Breast epithelium (tissue), 3 donors: ENCODE measurements at regions not wholly inside any gene's neighbourhood (a gene's known extent, or its start where the extent isn't known, plus 50 kb on each side); places are given as distances from the start of the nearest gene placed in this dataset.

Source experiments
- POLR2A ChIP-seq: fragments of 450-650 bp; IDR thresholded peaks from one replicate; pipeline ENCODE4 v1.6.1; 2016; ENCODE audit warnings: antibody characterized with exemption, mild to moderate bottlenecking, moderate library complexity
- POLR2AphosphoS5 ChIP-seq, 3 donors: sonication (generic); formaldehyde crosslinking; IDR thresholded peaks; one replicate each; pipeline ENCODE4 v1.6.1; 2017; ENCODE audit warnings: antibody characterized with exemption in 3 of 3
- TF ChIP-seq, protein P1 (sequence below), 3 donors: fragments of 450-650 bp; IDR thresholded peaks; one replicate each; pipeline ENCODE4 v1.5.1; 2016 to 2017; ENCODE audit warnings: antibody characterized with exemption in 3 of 3, mild to moderate bottlenecking in 3 of 3, moderate library complexity in 3 of 3

DNA sequence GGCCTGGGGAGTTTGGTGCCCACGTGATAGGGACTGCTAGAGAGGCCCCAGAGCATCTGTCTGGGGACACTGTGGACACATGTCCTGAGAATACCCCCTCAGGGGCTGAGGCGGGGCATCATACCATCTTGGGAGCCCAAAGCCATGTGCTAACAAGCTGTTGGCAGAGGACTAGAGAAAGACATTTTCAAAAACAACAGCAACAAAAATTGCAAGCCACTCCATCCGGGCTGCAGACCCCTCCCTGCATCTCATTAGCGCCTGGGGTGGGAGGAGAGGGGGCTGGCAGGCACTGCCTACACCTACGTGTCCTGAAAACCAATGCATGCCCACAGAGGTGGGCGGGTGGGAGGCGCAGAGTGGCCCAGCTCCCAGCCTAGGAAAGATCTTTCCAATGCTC is 507.4 kb upstream of the PODXL start:
- TF ChIP-seq, protein P1, sequence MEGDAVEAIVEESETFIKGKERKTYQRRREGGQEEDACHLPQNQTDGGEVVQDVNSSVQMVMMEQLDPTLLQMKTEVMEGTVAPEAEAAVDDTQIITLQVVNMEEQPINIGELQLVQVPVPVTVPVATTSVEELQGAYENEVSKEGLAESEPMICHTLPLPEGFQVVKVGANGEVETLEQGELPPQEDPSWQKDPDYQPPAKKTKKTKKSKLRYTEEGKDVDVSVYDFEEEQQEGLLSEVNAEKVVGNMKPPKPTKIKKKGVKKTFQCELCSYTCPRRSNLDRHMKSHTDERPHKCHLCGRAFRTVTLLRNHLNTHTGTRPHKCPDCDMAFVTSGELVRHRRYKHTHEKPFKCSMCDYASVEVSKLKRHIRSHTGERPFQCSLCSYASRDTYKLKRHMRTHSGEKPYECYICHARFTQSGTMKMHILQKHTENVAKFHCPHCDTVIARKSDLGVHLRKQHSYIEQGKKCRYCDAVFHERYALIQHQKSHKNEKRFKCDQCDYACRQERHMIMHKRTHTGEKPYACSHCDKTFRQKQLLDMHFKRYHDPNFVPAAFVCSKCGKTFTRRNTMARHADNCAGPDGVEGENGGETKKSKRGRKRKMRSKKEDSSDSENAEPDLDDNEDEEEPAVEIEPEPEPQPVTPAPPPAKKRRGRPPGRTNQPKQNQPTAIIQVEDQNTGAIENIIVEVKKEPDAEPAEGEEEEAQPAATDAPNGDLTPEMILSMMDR (IDR thresholded peaks at IDR 0.05) = no peak
- TF ChIP-seq POLR2A = no peak
- TF ChIP-seq POLR2AphosphoS5 (IDR thresholded peaks at IDR 0.05) = no peak
